ENCODE measurements at regions not wholly inside any gene's neighbourhood (a gene's known extent, or its start where the extent isn't known, plus 50 kb on each side); places are given as distances from the start of the nearest gene placed in this dataset.

- no peak for FAIRE-seq
- H2AK5ac ChIP-seq (ENCODE audit: low read depth, low read length), result no peak overlapping the region
These were observed 68.8 kb downstream of the PFDN4 start for GRCh38 chr20:54276577-54277169.

More at GRCh38 chr20:54276577-54277169, 68.8 kb downstream of the PFDN4 start:
- peaks cover 0 to 3% of the 10 kb centered on the region in 2 experiments; a peak in 1 of 4 replicates for H3K9me3 ChIP-seq (ENCODE audit: insufficient read depth in 2 of 2, low read depth in 1 of 2, low read length in 1 of 2)
- H3K36me3 ChIP-seq (ENCODE audit: control insufficient read depth in 2 of 4, insufficient read depth in 4 of 4, low read length in 3 of 4), result no peaks in the 10 kb centered on the region
- no peak overlapping the region for H2BK12ac ChIP-seq (ENCODE audit: low read depth, low read length)
- H4K20me1 ChIP-seq (replicated peaks in 1 of 2; ENCODE audit: control insufficient read depth in 1 of 2, insufficient read depth in 2 of 2, low read length in 2 of 2), result no peaks in the 10 kb centered on the region
- no peaks in the 10 kb centered on the region for H3K23me2 ChIP-seq (ENCODE audit: low read depth, low read length)
- H2BK120ac ChIP-seq (replicated peaks; ENCODE audit: low read depth, low read length), result no peak overlapping the region
- no peak overlapping the region for H3K27ac ChIP-seq (ENCODE audit: low read depth, low read length)
- H3K4me1 ChIP-seq (replicated peaks in 1 of 4; ENCODE audit: control insufficient read depth in 3 of 4, insufficient read depth in 4 of 4, low read length in 3 of 4), result peaks cover 0 to 5% (median 1%) of the 10 kb centered on the region in 4 experiments; a peak in 2 of 7 replicates
- no peak overlapping the region for H2BK20ac ChIP-seq (ENCODE audit: low read length)
- no peak overlapping the region for H3K18ac ChIP-seq (ENCODE audit: extremely low read depth, low read length)
- WGBS, 2 experiments (ENCODE audit: extremely low coverage in 1 of 2, insufficient coverage in 1 of 2, insufficient read length in 1 of 2, insufficient replicate concordance in 2 of 2, low coverage in 1 of 2, low lambda C conversion rate in 2 of 2, missing lambda C conversion rate in 1 of 2), result 92% methylated on average over 4 of the region's 4 CpGs; no CpG with 5 or more reads in 1 of the 2 experiments
- no peak overlapping the region for H3K4ac ChIP-seq (replicated peaks; ENCODE audit: insufficient read length, low read depth, low read length)
- no peak overlapping the region for H3K14ac ChIP-seq (ENCODE audit: insufficient read length)
- no peaks in the 10 kb centered on the region for H3K27me3 ChIP-seq (replicated peaks in 1 of 4; ENCODE audit: control insufficient read depth in 3 of 4, extremely low read depth in 1 of 4, insufficient read depth in 3 of 4, low read length in 3 of 4)
- ChIA-PET POLR2A (ENCODE audit: partially characterized antibody) (no interaction called here), CTCF (ENCODE audit: partially characterized antibody) (no interaction called here)
- no peak overlapping the region for H4K91ac ChIP-seq (replicated peaks; ENCODE audit: insufficient read length, low read length)
- H3K56ac ChIP-seq (replicated peaks; ENCODE audit: insufficient read length, low read depth, low read length), result no peak overlapping the region
- DNase-seq (ENCODE audit: low read depth in 1 of 2, low spot score in 2 of 2), result no peak
- H3K9ac ChIP-seq (replicated peaks in 1 of 4; ENCODE audit: extremely low read depth in 1 of 4, low read depth in 3 of 4, low read length in 3 of 4), result no peak overlapping the region
- TF ChIP-seq ATF2 (IDR thresholded peaks at IDR 0.05; ENCODE audit: low read length), result no peak
- TF ChIP-seq CHD1 (IDR thresholded peaks at IDR 0.05; ENCODE audit: low read depth, low read length), result no peak
- no peak for TF ChIP-seq TAF1 (IDR thresholded peaks at IDR 0.05; ENCODE audit: low read depth, low read length)
- no peak for TF ChIP-seq TAF7 (optimal IDR thresholded peaks at IDR 0.05; ENCODE audit: borderline replicate concordance, low read depth, low read length)
- TF ChIP-seq EZH2 (IDR thresholded peaks at IDR 0.05; ENCODE audit: low read depth, low read length, severe bottlenecking), result no peak
- TF ChIP-seq SP4 (IDR thresholded peaks at IDR 0.05; ENCODE audit: low read length), result no peak
- no peak for TF ChIP-seq SRF (IDR thresholded peaks at IDR 0.05; ENCODE audit: low read depth, low read length)
- TF ChIP-seq USF2 (IDR thresholded peaks at IDR 0.05; ENCODE audit: low read length), result no peak
- no peak overlapping the region for H3K4me3 ChIP-seq (ENCODE audit: extremely low read depth in 1 of 4, insufficient read depth in 2 of 4, low read depth in 3 of 4, low read length in 4 of 4)
- H4K5ac ChIP-seq (ENCODE audit: insufficient read length, low read depth, low read length), result no peak overlapping the region
- no peak overlapping the region for H2BK5ac ChIP-seq (ENCODE audit: low read depth, low read length)
- no peak overlapping the region for H2BK15ac ChIP-seq (ENCODE audit: low read length)
- no peak overlapping the region for H3K23ac ChIP-seq (ENCODE audit: insufficient read length)
- no peaks in the 10 kb centered on the region for H3K79me2 ChIP-seq (ENCODE audit: control insufficient read depth in 1 of 2, insufficient read depth in 2 of 2, low read length in 2 of 2)
- no peak overlapping the region for H3K4me2 ChIP-seq (ENCODE audit: insufficient read depth in 1 of 2, low read depth in 2 of 2, low read length in 2 of 2)
- 0 out of 2 replicates have a peak overlapping the region, but pooled peaks have one; percentile 23 for H2AFZ ChIP-seq (ENCODE audit: low read length)
- no peaks in the 10 kb centered on the region for H3K79me1 ChIP-seq (ENCODE audit: low read depth, low read length)
- no peak overlapping the region for H4K8ac ChIP-seq (ENCODE audit: extremely low read depth, insufficient read depth, low read length)

All from H1 (cell line).